Type B pancreatic cell (in vitro differentiated cells): ENCODE measurements at regions not wholly inside any gene's neighbourhood (a gene's known extent, or its start where the extent isn't known, plus 50 kb on each side); places are given as distances from the start of the nearest gene placed in this dataset.

Source experiments
- DNase-seq: peaks from one replicate; pipeline ENCODE4 v3.0.0; 2021; ENCODE audit warnings: mixed read lengths; ENCODE audit not compliant: unreplicated experiment; ENCODE audit errors: extremely low spot score
- H3K27ac Mint-ChIP-seq: 2 replicates; pipeline ENCODE4 v1.8.0; 2021; ENCODE audit warnings: mild to moderate bottlenecking, mixed read lengths
- H3K27me3 Mint-ChIP-seq: 2 replicates; pipeline ENCODE4 v1.8.0; 2021; ENCODE audit warnings: mixed read lengths
- H3K36me3 Mint-ChIP-seq: 2 replicates; pipeline ENCODE4 v1.8.0; 2021; ENCODE audit warnings: mixed read lengths
- H3K4me1 Mint-ChIP-seq: one replicate; pipeline ENCODE4 v1.8.0; 2021; ENCODE audit warnings: mixed read lengths; ENCODE audit not compliant: unreplicated experiment
- H3K4me3 Mint-ChIP-seq: 2 replicates; pipeline ENCODE4 v1.8.0; 2021; ENCODE audit warnings: mild to moderate bottlenecking, mixed read lengths
- H3K9me3 Mint-ChIP-seq: 2 replicates; pipeline ENCODE4 v1.8.0; 2021; ENCODE audit warnings: mixed read lengths
- TF ChIP-seq, protein P1 (sequence below): fragments of 200-600 bp; sonication (generic); conservative IDR thresholded peaks from 2 replicates; pipeline ENCODE4 v1.5.0; 2021; ENCODE audit warnings: antibody characterized with exemption, mild to moderate bottlenecking

DNA sequence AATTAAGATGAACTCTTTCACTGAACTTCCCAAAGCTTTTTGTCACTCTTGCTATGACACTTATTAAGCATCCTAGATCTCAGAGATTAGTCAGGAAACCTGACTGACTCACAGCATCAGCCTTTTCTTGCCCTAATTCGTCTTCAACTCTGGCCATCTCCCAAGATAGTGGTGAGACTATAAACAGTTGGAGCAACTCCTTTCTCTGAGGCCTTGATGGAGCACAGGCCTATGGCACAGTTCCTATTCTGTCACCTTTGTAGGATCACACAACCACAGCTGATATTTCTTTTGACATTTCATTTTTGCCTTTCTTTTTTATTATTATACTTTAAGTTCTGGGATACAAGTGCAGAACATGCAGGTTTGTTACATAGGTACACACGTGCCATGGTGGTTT is 217.6 kb downstream of the PRR32 start:
- Mint-ChIP-seq H3K4me1 (no peaks in the 10 kb centered on the region), H3K9me3 (no peaks in the 10 kb centered on the region), H3K36me3 (no peaks in the 10 kb centered on the region), H3K27ac (no peak overlapping the region), H3K27me3 (no peaks in the 10 kb centered on the region), H3K4me3 (no peak overlapping the region)
- TF ChIP-seq, protein P1, sequence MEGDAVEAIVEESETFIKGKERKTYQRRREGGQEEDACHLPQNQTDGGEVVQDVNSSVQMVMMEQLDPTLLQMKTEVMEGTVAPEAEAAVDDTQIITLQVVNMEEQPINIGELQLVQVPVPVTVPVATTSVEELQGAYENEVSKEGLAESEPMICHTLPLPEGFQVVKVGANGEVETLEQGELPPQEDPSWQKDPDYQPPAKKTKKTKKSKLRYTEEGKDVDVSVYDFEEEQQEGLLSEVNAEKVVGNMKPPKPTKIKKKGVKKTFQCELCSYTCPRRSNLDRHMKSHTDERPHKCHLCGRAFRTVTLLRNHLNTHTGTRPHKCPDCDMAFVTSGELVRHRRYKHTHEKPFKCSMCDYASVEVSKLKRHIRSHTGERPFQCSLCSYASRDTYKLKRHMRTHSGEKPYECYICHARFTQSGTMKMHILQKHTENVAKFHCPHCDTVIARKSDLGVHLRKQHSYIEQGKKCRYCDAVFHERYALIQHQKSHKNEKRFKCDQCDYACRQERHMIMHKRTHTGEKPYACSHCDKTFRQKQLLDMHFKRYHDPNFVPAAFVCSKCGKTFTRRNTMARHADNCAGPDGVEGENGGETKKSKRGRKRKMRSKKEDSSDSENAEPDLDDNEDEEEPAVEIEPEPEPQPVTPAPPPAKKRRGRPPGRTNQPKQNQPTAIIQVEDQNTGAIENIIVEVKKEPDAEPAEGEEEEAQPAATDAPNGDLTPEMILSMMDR, result no peak
- no peak for DNase-seq

GRCh38 chrX:127038065-127038464 is 218.5 kb downstream of the PRR32 start:
- no peak for DNase-seq
- TF ChIP-seq, protein P1, result peak; percentile 71
- no peaks in the 10 kb centered on the region for H3K27me3 Mint-ChIP-seq
- no peaks in the 10 kb centered on the region for H3K36me3 Mint-ChIP-seq
- H3K4me3 Mint-ChIP-seq, result no peak overlapping the region
- no peaks in the 10 kb centered on the region for H3K4me1 Mint-ChIP-seq
- H3K27ac Mint-ChIP-seq, result no peak overlapping the region
- no peaks in the 10 kb centered on the region for H3K9me3 Mint-ChIP-seq

DNA sequence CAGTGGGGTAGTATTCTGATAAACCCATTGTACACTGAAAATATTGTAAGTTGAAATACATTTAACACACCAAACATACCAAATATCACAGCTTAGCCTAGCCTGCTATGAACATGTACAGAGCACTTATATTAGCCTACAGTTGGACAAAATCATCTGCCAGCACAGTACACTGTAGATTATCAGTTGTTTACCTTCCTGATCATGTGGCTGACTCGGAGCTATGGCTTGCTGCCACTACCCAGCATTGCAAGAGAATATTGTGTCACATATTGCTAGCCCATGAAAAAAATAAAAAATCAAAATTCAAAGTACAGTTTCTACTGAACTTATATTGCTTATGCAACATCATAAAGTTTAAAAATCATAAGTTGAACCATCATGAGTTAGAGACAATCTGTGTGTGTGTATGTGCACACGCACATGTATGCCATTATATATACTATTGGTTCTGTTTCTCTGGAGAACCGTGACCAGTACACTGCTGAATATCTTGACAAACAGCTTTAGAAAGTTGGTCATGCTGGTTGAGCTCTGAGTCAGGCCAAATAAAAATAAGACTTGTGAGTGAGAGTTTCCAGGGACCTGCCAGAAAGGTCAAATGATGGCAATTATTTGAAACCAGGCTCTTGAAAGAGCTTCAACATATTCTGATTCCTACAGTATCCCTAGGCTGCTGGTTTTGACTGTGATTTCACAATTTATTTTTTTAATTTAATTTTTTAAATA is 238.5 kb downstream of the PRR32 start:
- Mint-ChIP-seq H3K4me1 (no peaks in the 10 kb centered on the region), H3K9me3 (no peaks in the 10 kb centered on the region), H3K27ac (no peak overlapping the region), H3K4me3 (no peak overlapping the region), H3K27me3 (no peaks in the 10 kb centered on the region), H3K36me3 (no peaks in the 10 kb centered on the region)
- TF ChIP-seq, protein P1, result no peak
- DNase-seq, result no peak

- no peaks in the 10 kb centered on the region for H3K36me3 Mint-ChIP-seq
- H3K27me3 Mint-ChIP-seq, result no peaks in the 10 kb centered on the region
- no peaks in the 10 kb centered on the region for H3K4me1 Mint-ChIP-seq
- H3K9me3 Mint-ChIP-seq, result no peaks in the 10 kb centered on the region
- no peak for DNase-seq
- no peak overlapping the region for H3K4me3 Mint-ChIP-seq
- TF ChIP-seq, protein P1, result no peak
- H3K27ac Mint-ChIP-seq, result no peak overlapping the region
Measured at GRCh38 chrX:127085939-127086338, 266.4 kb downstream of the PRR32 start.

DNA sequence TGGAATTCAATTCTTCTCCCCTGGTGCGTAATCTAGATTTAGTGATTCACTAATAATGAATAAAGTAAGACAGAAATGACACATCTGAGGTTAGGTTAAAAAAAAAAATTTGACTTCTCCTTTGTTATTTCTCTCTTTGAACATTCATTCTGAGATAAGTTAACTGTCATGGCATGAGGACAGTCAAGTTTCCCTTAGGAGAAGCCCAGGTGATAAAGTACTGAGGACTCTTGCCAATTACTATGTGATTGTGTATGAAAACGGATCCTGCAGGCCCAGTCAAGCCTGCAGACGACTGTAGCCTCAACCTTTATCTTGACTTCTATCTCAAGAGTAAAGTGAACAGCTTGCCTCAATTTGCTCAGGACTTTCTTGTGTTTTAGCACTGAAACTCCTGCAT is 293.2 kb downstream of the PRR32 start:
- Mint-ChIP-seq H3K27me3 (no peaks in the 10 kb centered on the region), H3K4me3 (no peak overlapping the region), H3K36me3 (no peaks in the 10 kb centered on the region), H3K27ac (no peak overlapping the region), H3K4me1 (no peaks in the 10 kb centered on the region), H3K9me3 (peaks cover 13% of the 10 kb centered on the region)
- TF ChIP-seq, protein P1, result no peak
- no peak for DNase-seq
